GM12892 (cell line): ENCODE measurements at regions not wholly inside any gene's neighbourhood (a gene's known extent, or its start where the extent isn't known, plus 50 kb on each side); places are given as distances from the start of the nearest gene placed in this dataset.

ENCODE experiments used
- DNase-seq: peaks from one replicate; pipeline ENCODE4 v3.0.0; 2011; ENCODE audit not compliant: insufficient read length
- FAIRE-seq: peaks from 2 replicates; lab custom pipeline; 2011; peaks lifted over from hg19 to GRCh38; lab: Jason Lieb, UNC
- POLR2A ChIP-seq: IDR thresholded peaks from 2 replicates; pipeline ENCODE4 v1.6.1; 2011; ENCODE audit warnings: low read depth, low read length, control low read depth
- POLR2AphosphoS5 ChIP-seq: IDR thresholded peaks from 2 replicates; pipeline ENCODE4 v1.6.1; 2011; ENCODE audit warnings: low read depth, low read length, control low read depth
- TAF1 ChIP-seq: IDR thresholded peaks from 2 replicates; pipeline ENCODE4 v1.6.1; 2011; ENCODE audit warnings: low read depth, mild to moderate bottlenecking, control low read depth, low read length, borderline replicate concordance

DNA sequence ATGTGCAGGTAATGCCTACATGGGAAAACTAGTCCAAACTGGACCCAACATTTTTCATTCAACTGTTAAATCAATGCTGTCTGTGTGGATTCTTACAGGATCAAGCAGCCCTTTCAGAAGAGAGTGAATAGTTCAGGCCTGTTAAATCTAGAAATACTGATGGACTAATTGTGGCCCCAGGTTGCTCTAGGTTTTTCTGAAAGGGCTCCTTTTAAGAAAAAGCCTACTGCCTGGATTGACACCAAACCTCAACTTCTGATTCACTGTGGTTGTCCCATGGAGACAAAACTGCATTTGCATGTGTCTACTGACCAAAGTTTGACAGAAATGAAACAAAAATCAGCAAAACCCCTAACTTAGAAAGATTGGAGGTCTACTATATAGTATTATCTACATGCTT, 437.0 kb downstream of the KLF12 start:
- no peak for FAIRE-seq
- TF ChIP-seq POLR2A: no peak
- TF ChIP-seq TAF1: no peak
- no peak for TF ChIP-seq POLR2AphosphoS5
- DNase-seq: no peak

GRCh38 chr13:73696713-73697112, 437.5 kb downstream of the KLF12 start:
- FAIRE-seq: peak; percentile 14
- DNase-seq: no peak
- TF ChIP-seq POLR2AphosphoS5 (no peak), TAF1 (no peak), POLR2A (no peak)

DNA sequence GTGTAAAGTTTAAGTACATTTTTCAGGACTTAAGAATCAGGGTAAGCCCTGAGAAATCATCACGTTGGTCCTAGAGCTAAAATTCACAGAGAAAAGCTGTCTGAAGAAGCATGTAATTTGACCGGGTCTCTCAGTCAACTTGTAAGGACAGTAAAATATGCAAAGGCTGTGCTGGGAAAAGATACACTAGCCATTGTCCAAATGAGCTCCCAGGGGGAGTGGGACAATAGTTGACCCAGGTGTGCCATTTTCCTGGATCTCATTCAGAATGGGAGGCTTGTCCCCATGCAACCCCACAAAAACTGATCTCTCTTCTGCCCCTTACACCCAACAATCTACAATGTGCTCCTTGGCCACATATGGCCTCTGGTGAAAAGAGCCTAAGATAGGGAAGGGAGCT, 437.9 kb downstream of the KLF12 start:
- no peak for DNase-seq
- no peak for FAIRE-seq
- no peak for TF ChIP-seq TAF1
- no peak for TF ChIP-seq POLR2AphosphoS5
- no peak for TF ChIP-seq POLR2A

DNA sequence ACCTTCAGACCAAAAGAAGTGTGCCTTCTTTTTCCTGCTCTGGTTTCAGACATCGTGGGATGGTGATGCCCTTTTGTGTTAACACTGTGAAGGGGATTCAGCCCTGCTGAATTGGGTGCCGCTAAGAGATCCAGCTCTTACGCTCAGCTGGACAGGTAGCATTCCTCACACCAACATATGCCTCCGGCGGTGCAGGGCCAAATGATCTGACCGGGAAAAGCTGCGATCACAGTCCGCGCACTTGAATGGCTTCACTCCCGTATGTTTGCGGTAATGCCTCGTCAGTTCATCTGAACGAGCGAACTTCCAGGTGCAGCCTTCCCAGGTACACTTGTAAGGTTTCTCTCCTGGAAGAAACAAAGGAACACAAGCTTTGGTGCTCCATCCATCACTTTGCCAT, 438.9 kb downstream of the KLF12 start:
- DNase-seq: no peak
- no peak for TF ChIP-seq POLR2A
- no peak for TF ChIP-seq POLR2AphosphoS5
- no peak for TF ChIP-seq TAF1
- no peak for FAIRE-seq

DNA sequence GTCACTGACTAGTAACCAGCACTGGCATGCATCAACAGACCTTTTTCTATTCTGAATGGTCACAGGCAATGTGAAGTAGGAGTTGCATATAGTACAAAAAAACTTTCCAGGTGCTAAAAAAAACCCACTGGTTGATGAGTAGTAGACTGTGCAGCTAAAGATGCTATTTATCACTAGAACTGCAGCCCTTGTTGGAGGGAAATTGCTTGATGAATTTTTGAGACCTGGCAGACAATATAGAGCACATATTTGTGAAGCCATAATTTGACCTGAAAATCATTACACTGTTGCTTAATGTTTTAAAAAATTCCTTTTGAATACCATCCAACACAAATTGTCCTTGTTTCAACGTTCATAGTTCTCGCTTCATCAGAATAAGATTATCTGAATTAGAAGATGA, 441.0 kb downstream of the KLF12 start:
- FAIRE-seq: no peak
- no peak for DNase-seq

DNA sequence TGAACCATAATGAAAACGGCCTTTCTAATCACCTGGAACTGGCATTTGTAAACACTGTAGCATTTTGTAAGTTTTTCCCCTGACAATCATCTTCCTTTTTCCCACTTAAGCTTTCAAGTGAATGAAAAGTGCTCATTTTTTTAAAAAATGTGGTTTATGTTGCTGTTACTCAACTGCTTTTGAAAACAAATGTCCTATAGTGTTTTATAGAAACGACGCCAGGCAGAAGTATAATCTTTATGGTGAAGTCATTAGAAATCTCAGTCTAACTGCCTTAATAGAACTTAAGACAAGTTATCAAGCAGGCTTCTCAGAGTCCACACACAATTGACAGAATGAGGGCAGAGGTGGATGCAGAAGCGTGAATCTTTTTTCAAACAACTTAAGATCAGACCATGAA, 442.3 kb downstream of the KLF12 start:
- DNase-seq (no peak), FAIRE-seq (no peak)
- TF ChIP-seq TAF1 (no peak), POLR2AphosphoS5 (no peak), POLR2A (no peak)

More for the DNA sequence above, 441.0 kb downstream of the KLF12 start:
- TF ChIP-seq POLR2A (no peak), POLR2AphosphoS5 (no peak), TAF1 (no peak)

GRCh38 chr13:73687929-73688328, 446.3 kb downstream of the KLF12 start:
- DNase-seq (no peak), FAIRE-seq (no peak)
- TF ChIP-seq POLR2A (no peak), POLR2AphosphoS5 (no peak), TAF1 (no peak)

- FAIRE-seq (no peak), DNase-seq (no peak)
- TF ChIP-seq POLR2AphosphoS5 (no peak), TAF1 (no peak), POLR2A (no peak)
Measured at GRCh38 chr13:73687087-73687486, 447.1 kb downstream of the KLF12 start.

DNA sequence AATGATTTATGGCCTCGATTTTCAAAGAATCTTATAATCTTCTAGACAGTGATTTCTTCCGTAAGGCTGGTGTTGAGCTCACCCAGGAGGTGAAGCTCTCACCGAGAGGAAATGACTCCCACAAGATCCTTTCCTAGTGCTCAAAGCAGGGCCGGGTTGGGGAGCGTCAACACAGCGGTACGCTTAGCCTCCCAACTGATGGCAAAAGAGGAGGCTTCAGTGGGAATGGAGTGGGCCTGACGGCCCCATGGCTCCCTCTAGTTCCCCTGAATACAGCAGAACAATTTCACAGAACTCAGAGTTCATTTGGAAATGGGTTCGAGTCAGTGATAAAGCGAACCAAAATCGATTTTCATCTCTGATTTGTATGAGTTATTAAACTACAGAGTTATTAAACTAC, 449.5 kb downstream of the KLF12 start:
- TF ChIP-seq TAF1: no peak
- TF ChIP-seq POLR2AphosphoS5: no peak
- no peak for TF ChIP-seq POLR2A
- FAIRE-seq (no peak), DNase-seq (no peak)

DNA sequence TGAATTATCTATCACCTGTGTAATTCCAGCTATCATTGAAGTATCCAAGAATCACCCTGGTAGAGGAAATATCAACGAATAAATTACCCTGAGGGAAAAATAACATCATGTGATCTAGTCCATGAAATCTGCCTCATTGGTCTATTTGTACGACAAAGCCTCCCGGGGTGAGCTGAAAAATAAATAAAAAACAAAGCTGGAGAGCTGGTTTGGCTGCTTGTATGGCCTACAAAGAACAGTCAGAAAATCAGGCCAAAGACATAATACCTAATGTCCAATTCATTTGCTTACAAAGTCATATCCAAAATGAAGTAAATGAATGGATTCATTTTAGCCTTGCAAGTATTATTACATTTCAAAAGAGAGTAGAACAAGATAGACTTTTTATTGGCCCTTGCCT, 449.9 kb downstream of the KLF12 start:
- FAIRE-seq (no peak), DNase-seq (no peak)
- TF ChIP-seq TAF1 (no peak), POLR2A (no peak), POLR2AphosphoS5 (no peak)

- FAIRE-seq (no peak), DNase-seq (no peak)
- TF ChIP-seq POLR2A (no peak), POLR2AphosphoS5 (no peak), TAF1 (no peak)
Measured at GRCh38 chr13:73683746-73684145, 450.5 kb downstream of the KLF12 start.

DNA sequence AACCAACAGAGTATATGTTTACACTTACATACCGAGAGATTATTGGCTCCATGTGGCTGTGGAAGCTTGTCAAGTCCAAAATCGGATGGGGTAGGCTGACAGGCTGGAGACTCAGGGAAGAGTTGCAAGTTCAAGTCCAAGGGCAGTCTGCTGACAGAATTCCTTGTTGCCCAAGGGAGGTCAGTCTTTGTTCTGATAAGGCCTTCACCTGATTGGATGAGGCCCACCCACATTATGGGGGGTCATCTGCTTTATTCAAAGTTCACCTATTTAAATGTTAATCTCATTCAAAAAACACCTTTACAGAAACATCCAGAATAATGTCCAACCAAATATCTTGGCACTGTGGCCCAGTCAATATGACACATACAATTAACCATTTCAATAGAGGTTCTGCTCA, 452.4 kb downstream of the KLF12 start:
- no peak for FAIRE-seq
- TF ChIP-seq TAF1: no peak
- no peak for TF ChIP-seq POLR2A
- TF ChIP-seq POLR2AphosphoS5: no peak
- no peak for DNase-seq
